Mesendoderm (in vitro differentiated cells): ENCODE measurements at regions not wholly inside any gene's neighbourhood (a gene's known extent, or its start where the extent isn't known, plus 50 kb on each side); places are given as distances from the start of the nearest gene placed in this dataset.

ENCODE experiments used
- DNase-seq: peaks from one replicate; pipeline ENCODE4 v3.0.0; 2013
- H2AK5ac ChIP-seq: 2 replicates; pipeline ENCODE4 v1.6.1; 2013; ENCODE audit warnings: low read length, inconsistent platforms
- H2BK120ac ChIP-seq: 2 replicates; pipeline ENCODE4 v1.6.1; 2013; ENCODE audit warnings: low read depth, mild to moderate bottlenecking, low read length, moderate library complexity, mixed read lengths
- H2BK15ac ChIP-seq: replicated peaks from 2 replicates; pipeline ENCODE4 v1.6.1; 2013; ENCODE audit warnings: low read depth, mild to moderate bottlenecking, moderate library complexity
- H2BK5ac ChIP-seq: 2 replicates; pipeline ENCODE4 v1.6.1; 2013; ENCODE audit warnings: low read length, inconsistent platforms
- H3K18ac ChIP-seq: 2 replicates; pipeline ENCODE4 v1.6.1; 2013; ENCODE audit warnings: mild to moderate bottlenecking, low read length, mixed read lengths
- H3K23ac ChIP-seq: one replicate; pipeline ENCODE4 v1.6.1; 2013; ENCODE audit warnings: low read length
- H3K27ac ChIP-seq: 2 replicates; pipeline ENCODE4 v1.5.1; 2013; ENCODE audit warnings: low read depth, mild to moderate bottlenecking, inconsistent platforms, low read length, moderate library complexity
- H3K27me3 ChIP-seq: 2 replicates; pipeline ENCODE4 v1.6.1; 2013; ENCODE audit warnings: low read length, control low read depth, mild to moderate bottlenecking, inconsistent platforms; ENCODE audit not compliant: insufficient read depth, poor library complexity
- H3K36me3 ChIP-seq: 2 replicates; pipeline ENCODE4 v1.6.1; 2013; ENCODE audit warnings: low read length, inconsistent platforms; ENCODE audit not compliant: control insufficient read depth, insufficient read depth
- H3K4ac ChIP-seq: one replicate; pipeline ENCODE4 v1.6.1; 2013; ENCODE audit warnings: low read depth, mild to moderate bottlenecking, low read length, moderate library complexity
- H3K4me1 ChIP-seq: 2 replicates; pipeline ENCODE4 v1.6.1; 2013; ENCODE audit warnings: low read depth, low read length, inconsistent platforms; ENCODE audit not compliant: control insufficient read depth
- H3K4me2 ChIP-seq: 2 replicates; pipeline ENCODE4 v1.6.1; 2013; ENCODE audit warnings: low read length
- H3K4me3 ChIP-seq: 2 replicates; pipeline ENCODE4 v1.5.1; 2013; ENCODE audit warnings: mild to moderate bottlenecking, low read length
- H3K56ac ChIP-seq: one replicate; pipeline ENCODE4 v1.6.1; 2013; ENCODE audit warnings: low read length
- H3K79me1 ChIP-seq: 2 replicates; pipeline ENCODE4 v1.6.1; 2013; ENCODE audit warnings: low read length, inconsistent platforms
- H3K79me2 ChIP-seq: 2 replicates; pipeline ENCODE4 v1.6.1; 2013; ENCODE audit warnings: mild to moderate bottlenecking, low read length; ENCODE audit not compliant: control insufficient read depth, insufficient read depth
- H3K9ac ChIP-seq: 2 replicates; pipeline ENCODE4 v1.6.1; 2013; ENCODE audit warnings: low read length, inconsistent platforms
- H4K5ac ChIP-seq: one replicate; pipeline ENCODE4 v1.6.1; 2013; ENCODE audit warnings: low read length
- H4K8ac ChIP-seq: one replicate; pipeline ENCODE4 v1.6.1; 2013; ENCODE audit warnings: low read depth, mild to moderate bottlenecking, control low read depth, low read length, moderate library complexity
- WGBS: extraction: QIAGEN DNeasy Blood & Tissue Kit; methylation state at CpG from one replicate; pipeline ENCODE4 v1.1.7; 2013; ENCODE audit warnings: low lambda C conversion rate, missing lambda C conversion rate; ENCODE audit not compliant: insufficient coverage; ENCODE audit errors: extremely low coverage; 5-methylcytosine and 5-hydroxymethylcytosine counted together

DNA sequence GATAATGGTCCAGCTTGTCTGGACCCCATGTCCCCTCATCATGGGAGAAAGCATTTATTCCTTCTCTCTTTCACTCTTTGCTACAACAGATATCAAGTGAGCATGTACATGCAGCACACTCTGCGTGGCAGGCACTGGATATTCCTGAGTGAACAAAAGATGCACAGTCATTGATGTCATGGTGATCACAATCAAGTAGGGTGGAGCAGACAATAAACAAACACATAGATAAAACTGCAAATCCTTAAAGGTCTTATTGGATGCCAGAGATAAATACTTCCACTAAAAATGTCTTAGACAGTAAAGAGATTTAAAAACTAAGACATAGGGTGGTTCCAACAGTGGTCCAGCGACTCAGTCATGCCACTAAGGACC lies 178.0 kb downstream of the ZC3H11B start:
- no peaks in the 10 kb centered on the region for H3K4me1 ChIP-seq
- no peak overlapping the region for H3K18ac ChIP-seq
- no peak overlapping the region for H2BK15ac ChIP-seq

DNA sequence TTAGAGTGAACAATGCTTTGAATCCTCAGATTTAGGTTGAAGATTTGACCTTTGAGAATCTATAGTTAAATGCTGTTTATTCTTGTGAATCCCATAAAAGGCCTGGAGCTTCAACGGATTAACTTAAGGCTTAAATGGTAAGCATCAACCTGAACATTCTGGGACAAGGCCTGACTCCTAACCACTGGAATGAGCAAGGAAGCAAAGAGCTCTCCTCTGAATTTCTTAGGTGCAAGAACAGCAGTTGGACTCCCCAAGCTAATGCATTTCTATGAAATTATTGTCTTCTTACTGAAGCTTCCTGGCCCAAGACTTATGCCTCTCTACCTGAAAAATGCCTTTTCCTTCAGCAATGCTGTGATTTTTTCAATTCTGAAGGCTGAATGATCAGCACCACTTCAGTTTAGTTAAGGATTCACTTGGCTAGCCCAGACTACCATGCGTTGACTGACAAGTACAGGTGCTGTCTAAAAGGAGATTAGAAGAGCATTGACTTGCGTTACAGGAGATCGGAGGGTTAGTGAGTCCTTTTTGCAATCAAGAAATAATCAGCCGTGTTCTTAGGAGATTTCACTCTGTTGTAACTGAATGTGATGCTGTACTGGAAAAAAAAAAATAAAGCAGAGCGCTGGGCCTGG lies 178.5 kb downstream of the ZC3H11B start:
- H2BK120ac ChIP-seq: no peak overlapping the region
- no peaks in the 10 kb centered on the region for H3K79me1 ChIP-seq
- no peak overlapping the region for H3K4me2 ChIP-seq
- no peak overlapping the region for H3K23ac ChIP-seq
- H3K36me3 ChIP-seq: no peaks in the 10 kb centered on the region
- no peak overlapping the region for H3K18ac ChIP-seq
- no peak overlapping the region for H3K27ac ChIP-seq
- no peak overlapping the region for H3K4me3 ChIP-seq
- no peak overlapping the region for H4K8ac ChIP-seq
- H3K79me2 ChIP-seq: no peaks in the 10 kb centered on the region
- no peaks in the 10 kb centered on the region for H3K27me3 ChIP-seq
- H3K9ac ChIP-seq: no peak overlapping the region
- H2BK5ac ChIP-seq: no peak overlapping the region
- no peak overlapping the region for H4K5ac ChIP-seq
- H3K4me1 ChIP-seq: no peaks in the 10 kb centered on the region
- WGBS: no CpG with 5 or more reads among the region's 6 CpGs
- DNase-seq: no peak
- no peak overlapping the region for H3K4ac ChIP-seq
- H2BK15ac ChIP-seq: no peak overlapping the region
- H3K56ac ChIP-seq: no peak overlapping the region
- no peak overlapping the region for H2AK5ac ChIP-seq

More for the DNA sequence above, 178.0 kb downstream of the ZC3H11B start:
- H3K27me3 ChIP-seq: no peaks in the 10 kb centered on the region
- no peak overlapping the region for H2BK5ac ChIP-seq
- no peak overlapping the region for H3K56ac ChIP-seq
- H2AK5ac ChIP-seq: no peak overlapping the region
- H3K4me2 ChIP-seq: no peak overlapping the region
- whole genome bisulfite sequencing: no CpG with 5 or more reads among the region's 2 CpGs
- DNase-seq: no peak
- no peak overlapping the region for H3K4me3 ChIP-seq
- H3K4ac ChIP-seq: no peak overlapping the region
- no peak overlapping the region for H3K9ac ChIP-seq
- H2BK120ac ChIP-seq: no peak overlapping the region
- no peaks in the 10 kb centered on the region for H3K79me2 ChIP-seq
- H3K23ac ChIP-seq: no peak overlapping the region
- H4K5ac ChIP-seq: no peak overlapping the region
- no peak overlapping the region for H3K27ac ChIP-seq
- H3K36me3 ChIP-seq: no peaks in the 10 kb centered on the region
- H3K79me1 ChIP-seq: no peaks in the 10 kb centered on the region
- H4K8ac ChIP-seq: no peak overlapping the region

DNA sequence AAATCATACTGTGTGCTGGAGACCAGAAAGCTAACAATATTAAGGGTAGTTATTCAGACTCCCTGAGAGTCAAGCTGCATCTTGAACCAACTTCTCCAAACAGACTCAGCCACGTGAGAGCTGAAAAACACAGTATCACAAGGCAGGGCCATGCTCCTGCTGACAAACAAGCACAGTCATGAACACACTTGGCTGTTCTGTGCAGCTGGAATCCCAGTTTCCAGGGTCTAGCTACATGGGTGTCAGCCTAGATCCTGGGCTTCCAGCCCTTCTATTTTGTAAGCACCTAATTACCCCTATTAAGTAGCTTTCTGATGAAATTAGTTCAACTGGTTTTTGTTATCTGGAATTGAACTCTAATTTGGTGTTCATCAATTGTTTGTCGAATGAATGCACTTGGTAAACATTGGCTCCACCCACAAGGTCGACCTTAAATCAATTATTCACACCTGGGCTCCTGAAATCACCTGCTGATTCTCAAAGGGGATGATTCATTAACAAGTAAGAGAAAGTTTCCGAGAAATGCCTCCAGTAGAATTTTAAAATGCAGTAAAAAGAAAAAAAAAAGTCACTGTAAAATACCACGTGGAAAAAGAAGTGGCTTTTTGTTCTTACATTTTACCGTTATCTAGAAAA lies 179.3 kb downstream of the ZC3H11B start:
- H3K27ac ChIP-seq: no peak overlapping the region
- no peak overlapping the region for H3K56ac ChIP-seq
- H3K4me1 ChIP-seq: no peaks in the 10 kb centered on the region
- no peak overlapping the region for H3K4ac ChIP-seq
- no peak overlapping the region for H3K23ac ChIP-seq
- no peak overlapping the region for H4K8ac ChIP-seq
- no CpG with 5 or more reads among the region's 6 CpGs for WGBS
- no peaks in the 10 kb centered on the region for H3K79me2 ChIP-seq
- no peaks in the 10 kb centered on the region for H3K27me3 ChIP-seq
- H4K5ac ChIP-seq: no peak overlapping the region
- H2BK15ac ChIP-seq: no peak overlapping the region
- no peak overlapping the region for H3K9ac ChIP-seq
- H3K4me3 ChIP-seq: no peak overlapping the region
- H2BK120ac ChIP-seq: no peak overlapping the region
- no peak overlapping the region for H3K18ac ChIP-seq
- H3K36me3 ChIP-seq: no peaks in the 10 kb centered on the region
- no peak overlapping the region for H2AK5ac ChIP-seq
- DNase-seq: no peak
- no peak overlapping the region for H3K4me2 ChIP-seq
- H2BK5ac ChIP-seq: no peak overlapping the region
- H3K79me1 ChIP-seq: no peaks in the 10 kb centered on the region

DNA sequence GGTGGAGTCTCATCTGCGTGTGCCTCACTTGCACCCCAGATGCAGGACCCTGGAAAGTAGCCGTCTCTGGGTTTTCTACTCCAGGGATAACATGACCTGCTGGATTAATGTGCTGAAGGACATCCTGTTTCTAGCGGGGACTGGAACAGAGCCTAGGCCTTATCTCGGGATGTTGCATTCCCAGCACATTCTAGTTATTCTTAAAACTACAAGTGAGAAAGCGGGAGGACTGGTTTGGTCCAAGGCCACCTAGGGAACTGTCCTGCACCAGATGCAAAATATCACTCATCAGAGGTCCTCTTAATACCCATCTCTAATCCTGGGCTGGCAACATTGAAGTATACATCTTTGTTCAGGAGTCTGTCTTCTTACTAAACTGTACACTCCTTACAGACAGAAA lies 179.9 kb downstream of the ZC3H11B start:
- no peak for DNase-seq
- Histone ChIP-seq H3K4me3 (no peak overlapping the region), H3K9ac (no peak overlapping the region), H3K36me3 (no peaks in the 10 kb centered on the region), H2BK15ac (no peak overlapping the region), H2BK120ac (no peak overlapping the region), H3K18ac (no peak overlapping the region), H3K56ac (no peak overlapping the region), H3K27me3 (no peaks in the 10 kb centered on the region), H3K27ac (no peak overlapping the region), H4K5ac (no peak overlapping the region), H4K8ac (no peak overlapping the region), H3K4me1 (no peaks in the 10 kb centered on the region), H2AK5ac (no peak overlapping the region), H3K4me2 (no peak overlapping the region), H3K4ac (no peak overlapping the region), H3K79me2 (no peaks in the 10 kb centered on the region), H3K23ac (no peak overlapping the region), H3K79me1 (no peaks in the 10 kb centered on the region), H2BK5ac (no peak overlapping the region)
- WGBS: no CpG with 5 or more reads among the region's 5 CpGs

DNA sequence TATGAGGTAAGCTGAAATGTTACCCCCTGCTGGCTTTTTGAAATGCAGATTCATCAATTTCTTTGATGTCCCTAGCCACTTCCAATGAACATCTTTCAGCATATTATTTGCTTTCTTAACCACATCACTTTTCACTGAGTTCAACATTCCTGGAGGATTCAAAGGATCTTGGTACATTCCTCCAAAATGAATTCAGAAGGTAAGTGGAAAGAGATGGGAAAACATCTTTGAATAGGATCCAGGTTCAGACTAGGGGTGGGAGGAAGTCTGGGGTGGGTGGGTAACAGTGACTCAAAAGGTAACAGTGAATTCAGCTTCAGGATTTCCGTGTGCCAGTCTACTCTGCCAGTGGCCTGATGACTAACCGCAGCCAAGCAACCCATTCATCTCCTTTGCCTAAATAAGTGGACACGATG lies 180.7 kb downstream of the ZC3H11B start:
- no peak overlapping the region for H3K56ac ChIP-seq
- H2BK5ac ChIP-seq: no peak overlapping the region
- H3K4ac ChIP-seq: no peak overlapping the region
- no peak overlapping the region for H3K27ac ChIP-seq
- H2BK15ac ChIP-seq: no peak overlapping the region
- H3K4me3 ChIP-seq: no peak overlapping the region
- no CpG with 5 or more reads among the region's 3 CpGs for WGBS
- H3K79me1 ChIP-seq: no peaks in the 10 kb centered on the region
- H3K23ac ChIP-seq: no peak overlapping the region
- H3K18ac ChIP-seq: no peak overlapping the region
- no peaks in the 10 kb centered on the region for H3K4me1 ChIP-seq
- H2AK5ac ChIP-seq: no peak overlapping the region
- no peaks in the 10 kb centered on the region for H3K27me3 ChIP-seq
- DNase-seq: no peak
- no peaks in the 10 kb centered on the region for H3K36me3 ChIP-seq
- H3K4me2 ChIP-seq: no peak overlapping the region
- H3K9ac ChIP-seq: no peak overlapping the region
- H4K8ac ChIP-seq: no peak overlapping the region
- no peaks in the 10 kb centered on the region for H3K79me2 ChIP-seq
- H4K5ac ChIP-seq: no peak overlapping the region
- no peak overlapping the region for H2BK120ac ChIP-seq

DNA sequence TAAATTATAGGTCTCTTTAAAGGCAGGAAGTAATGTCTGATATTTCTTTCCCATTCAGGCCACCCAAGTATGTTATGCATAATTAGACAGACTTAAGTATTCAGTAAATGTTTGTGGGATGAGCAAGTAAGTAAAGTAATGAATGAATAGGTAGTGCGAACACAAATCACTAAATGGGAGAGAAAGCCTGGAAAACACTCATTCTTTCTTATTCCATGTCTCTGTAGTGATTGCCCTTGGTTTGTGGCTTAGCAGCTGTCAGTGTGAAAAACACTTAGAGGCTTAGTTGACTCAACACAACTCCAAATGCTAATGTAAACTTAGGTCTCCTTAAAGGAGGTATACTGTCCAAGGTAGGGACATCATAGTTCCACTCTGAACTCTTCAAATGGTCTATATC lies 182.5 kb downstream of the ZC3H11B start:
- H3K27ac ChIP-seq: no peak overlapping the region
- H3K4me1 ChIP-seq: no peaks in the 10 kb centered on the region
- no peak overlapping the region for H3K23ac ChIP-seq
- no peak overlapping the region for H2BK15ac ChIP-seq
- no peak overlapping the region for H3K9ac ChIP-seq
- no peaks in the 10 kb centered on the region for H3K27me3 ChIP-seq
- WGBS: no CpG with 5 or more reads among the region's 1 CpG
- no peak overlapping the region for H2BK120ac ChIP-seq
- no peak overlapping the region for H2BK5ac ChIP-seq
- no peak overlapping the region for H3K4ac ChIP-seq
- no peaks in the 10 kb centered on the region for H3K79me1 ChIP-seq
- H3K79me2 ChIP-seq: no peaks in the 10 kb centered on the region
- no peak overlapping the region for H2AK5ac ChIP-seq
- no peak overlapping the region for H3K4me3 ChIP-seq
- no peak overlapping the region for H3K4me2 ChIP-seq
- no peak overlapping the region for H3K56ac ChIP-seq
- DNase-seq: no peak
- H4K8ac ChIP-seq: no peak overlapping the region
- no peak overlapping the region for H3K18ac ChIP-seq
- no peak overlapping the region for H4K5ac ChIP-seq
- no peaks in the 10 kb centered on the region for H3K36me3 ChIP-seq
